ENCODE measurements at regions not wholly inside any gene's neighbourhood (a gene's known extent, or its start where the extent isn't known, plus 50 kb on each side); places are given as distances from the start of the nearest gene placed in this dataset.

DNA sequence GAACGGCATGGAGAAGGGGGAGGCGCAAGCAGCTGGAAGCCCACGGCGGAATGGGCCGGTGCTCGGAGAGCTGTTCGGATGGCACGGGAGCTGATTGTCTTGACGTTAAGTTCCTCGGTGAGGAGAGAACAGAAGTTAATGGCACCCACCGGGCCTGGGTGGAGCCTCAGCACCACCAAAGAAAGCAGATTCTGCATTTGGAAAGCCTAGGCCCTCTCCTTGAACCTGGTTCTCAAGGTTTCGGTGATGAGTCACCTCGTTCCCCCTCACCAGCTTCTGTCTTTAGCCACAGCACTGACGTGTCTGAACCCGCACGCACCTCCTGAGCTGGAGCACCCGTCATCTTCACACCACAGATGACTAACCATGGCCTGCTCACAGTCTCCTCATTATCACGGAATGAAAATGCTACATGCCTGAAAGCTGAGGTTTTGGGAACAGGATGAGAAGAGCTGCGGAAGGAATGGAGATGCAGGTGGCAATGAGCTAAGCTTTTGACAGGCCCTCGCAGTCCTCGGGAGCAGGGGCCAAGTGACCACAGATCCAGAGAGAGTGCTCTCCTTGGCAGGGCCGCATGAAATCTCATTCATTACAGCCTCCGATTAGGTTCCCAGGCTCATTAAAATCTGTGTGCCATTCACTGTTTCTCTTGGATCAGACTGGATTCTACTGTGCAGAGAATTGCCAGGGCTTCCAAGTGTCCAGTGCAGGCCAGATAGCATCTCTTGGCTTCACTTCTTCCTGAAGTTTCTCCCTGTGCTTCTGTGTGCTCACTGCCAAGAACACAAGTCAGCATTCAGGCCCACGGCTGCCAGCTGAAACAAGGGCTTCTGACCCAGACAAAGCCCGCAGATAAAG lies 96.3 kb upstream of the DLG1 start:
- TF ChIP-seq SMAD3 (CRISPR knock-in tag; IDR thresholded peaks at IDR 0.05) (no peak), BRCA1 (CRISPR knock-in tag; IDR thresholded peaks at IDR 0.05) (no peak), HOXA7 (CRISPR knock-in tag; IDR thresholded peaks at IDR 0.05) (no peak), MYC (CRISPR knock-in tag; IDR thresholded peaks at IDR 0.05; ENCODE audit: borderline replicate concordance) (no peak), DNMT1 (CRISPR knock-in tag; IDR thresholded peaks at IDR 0.05) (no peak), EZH2 (conservative IDR thresholded peaks at IDR 0.05; ENCODE audit: low read depth, low read length) (no peak), ZNF3 (CRISPR knock-in tag; IDR thresholded peaks at IDR 0.05) (no peak), ELF1 (CRISPR knock-in tag; IDR thresholded peaks at IDR 0.05) (no peak), HMG20B (CRISPR knock-in tag; conservative IDR thresholded peaks at IDR 0.05) (no peak)
- TF ChIP-seq, protein P1, sequence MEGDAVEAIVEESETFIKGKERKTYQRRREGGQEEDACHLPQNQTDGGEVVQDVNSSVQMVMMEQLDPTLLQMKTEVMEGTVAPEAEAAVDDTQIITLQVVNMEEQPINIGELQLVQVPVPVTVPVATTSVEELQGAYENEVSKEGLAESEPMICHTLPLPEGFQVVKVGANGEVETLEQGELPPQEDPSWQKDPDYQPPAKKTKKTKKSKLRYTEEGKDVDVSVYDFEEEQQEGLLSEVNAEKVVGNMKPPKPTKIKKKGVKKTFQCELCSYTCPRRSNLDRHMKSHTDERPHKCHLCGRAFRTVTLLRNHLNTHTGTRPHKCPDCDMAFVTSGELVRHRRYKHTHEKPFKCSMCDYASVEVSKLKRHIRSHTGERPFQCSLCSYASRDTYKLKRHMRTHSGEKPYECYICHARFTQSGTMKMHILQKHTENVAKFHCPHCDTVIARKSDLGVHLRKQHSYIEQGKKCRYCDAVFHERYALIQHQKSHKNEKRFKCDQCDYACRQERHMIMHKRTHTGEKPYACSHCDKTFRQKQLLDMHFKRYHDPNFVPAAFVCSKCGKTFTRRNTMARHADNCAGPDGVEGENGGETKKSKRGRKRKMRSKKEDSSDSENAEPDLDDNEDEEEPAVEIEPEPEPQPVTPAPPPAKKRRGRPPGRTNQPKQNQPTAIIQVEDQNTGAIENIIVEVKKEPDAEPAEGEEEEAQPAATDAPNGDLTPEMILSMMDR (CRISPR knock-in tag; IDR thresholded peaks at IDR 0.05): no peak

Data from HepG2 (cell line).